ENCODE measurements at regions not wholly inside any gene's neighbourhood (a gene's known extent, or its start where the extent isn't known, plus 50 kb on each side); places are given as distances from the start of the nearest gene placed in this dataset.
A peak's percentile ranks its signal among the peaks of the same experiment; 100 is the strongest.
"Not testable (repeated sequence)": the region's sequence is repeated elsewhere in the genome, so short reads cannot be mapped to it uniquely, and the experiment has no call there.

DNA sequence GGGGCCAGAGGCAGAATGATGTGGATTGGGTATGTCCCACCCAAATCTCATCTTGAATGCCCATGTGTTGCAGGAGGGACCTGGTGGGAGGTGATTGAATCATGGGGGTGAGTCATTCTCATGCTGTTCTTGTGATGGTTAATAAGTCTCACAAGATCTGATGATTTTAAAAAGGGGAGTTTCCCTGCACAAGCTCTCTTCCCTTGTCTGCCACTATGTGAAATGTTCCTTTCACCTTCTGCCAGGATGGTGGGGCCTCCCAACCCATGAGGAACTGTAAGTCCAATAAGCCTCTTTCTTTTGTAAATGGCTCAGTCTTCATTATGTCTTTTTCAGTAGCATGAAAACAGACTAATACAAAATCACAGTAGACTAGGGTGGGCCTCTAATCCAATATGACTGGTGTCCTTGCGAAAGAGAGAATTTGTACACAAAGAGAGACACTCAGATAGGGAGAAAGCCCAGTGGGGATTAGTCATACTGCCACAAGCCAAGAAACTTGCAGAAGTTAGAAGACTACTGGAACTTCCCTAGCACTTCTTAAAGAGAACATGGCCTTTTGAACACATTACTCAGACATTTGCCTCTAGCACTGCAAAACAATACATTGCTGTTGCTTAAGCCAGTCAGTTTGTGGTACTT is 68.4 kb downstream of the ANXA1 start:
- peak; percentile 2 for DNase-seq

DNA sequence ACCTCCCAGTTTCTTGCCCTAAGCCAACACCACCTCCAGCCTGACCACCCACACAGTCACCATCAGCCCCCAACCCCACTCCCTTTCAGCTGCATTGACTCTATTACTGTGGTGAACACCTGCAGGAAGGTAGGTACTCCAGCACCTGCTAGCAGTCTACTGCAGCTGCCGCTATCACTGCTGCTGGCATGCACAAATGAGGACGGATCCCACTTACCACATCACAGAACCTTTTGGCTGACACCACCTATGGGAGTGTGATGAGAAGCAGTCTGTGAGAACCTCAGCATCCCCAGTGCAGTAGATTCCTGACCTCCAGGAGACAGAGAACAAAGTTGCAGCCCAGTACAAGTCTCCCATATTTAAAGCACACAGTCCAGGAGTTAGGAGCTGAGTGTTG is 71.9 kb downstream of the ANXA1 start:
- no peak for DNase-seq

DNA sequence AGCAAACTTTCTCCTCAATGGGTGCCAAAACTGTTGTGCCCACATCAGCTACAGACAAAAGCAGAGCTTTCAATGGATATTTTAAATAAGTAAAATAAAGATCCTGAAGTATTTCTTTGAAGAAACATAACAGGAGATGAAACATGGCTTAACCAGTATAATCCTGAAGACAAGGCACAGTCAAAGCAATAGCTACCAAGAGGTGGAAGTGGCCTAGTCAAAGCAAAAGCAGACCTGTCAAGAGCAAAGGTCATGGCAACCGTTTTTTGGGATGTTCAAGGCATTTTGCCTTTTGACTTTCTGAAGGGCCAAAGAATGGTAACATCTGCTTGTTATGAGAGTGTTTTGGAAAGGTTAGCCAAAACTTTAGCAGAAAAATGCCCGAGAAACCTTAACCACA is 77.9 kb downstream of the ANXA1 start:
- no peak for DNase-seq

DNA sequence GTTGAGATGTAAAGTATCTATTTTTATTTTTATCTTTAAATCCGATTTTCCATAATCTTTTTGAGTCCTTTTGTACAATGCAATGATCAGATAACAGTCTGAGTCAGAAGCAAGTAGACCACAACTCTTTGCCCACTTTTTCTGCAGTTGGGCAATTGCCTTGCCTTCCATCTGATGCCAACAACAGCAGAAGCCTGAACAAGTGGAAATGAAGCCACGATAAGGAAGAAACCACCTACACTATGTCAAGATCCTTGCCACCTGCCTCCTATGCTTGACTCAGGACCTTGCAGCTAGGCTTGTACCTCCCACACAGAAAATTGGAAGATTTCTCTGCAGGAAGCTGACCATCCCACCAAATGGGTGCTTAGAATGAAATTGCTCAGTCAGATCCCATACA is 78.6 kb downstream of the ANXA1 start:
- DNase-seq: no peak

DNA sequence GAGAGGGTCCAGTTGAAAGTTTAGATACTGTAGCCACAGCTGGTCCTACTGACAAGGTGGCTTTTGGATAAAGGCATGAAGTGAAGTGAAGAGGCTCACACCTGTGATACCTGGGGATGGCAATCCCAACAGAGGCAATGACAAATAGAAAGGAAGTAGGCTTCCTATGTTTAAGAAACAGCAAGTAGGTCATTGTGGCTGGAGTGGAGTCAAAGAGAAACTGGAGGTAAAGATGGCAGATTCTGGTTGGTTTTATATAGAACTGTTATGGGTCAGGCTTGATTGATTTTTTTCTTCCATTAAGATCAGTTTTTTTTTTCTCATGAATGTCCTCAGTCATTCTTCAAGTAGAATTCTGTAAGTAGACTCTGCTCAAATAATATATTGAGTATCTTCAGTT is 79.5 kb downstream of the ANXA1 start:
- DNase-seq: no peak

DNA sequence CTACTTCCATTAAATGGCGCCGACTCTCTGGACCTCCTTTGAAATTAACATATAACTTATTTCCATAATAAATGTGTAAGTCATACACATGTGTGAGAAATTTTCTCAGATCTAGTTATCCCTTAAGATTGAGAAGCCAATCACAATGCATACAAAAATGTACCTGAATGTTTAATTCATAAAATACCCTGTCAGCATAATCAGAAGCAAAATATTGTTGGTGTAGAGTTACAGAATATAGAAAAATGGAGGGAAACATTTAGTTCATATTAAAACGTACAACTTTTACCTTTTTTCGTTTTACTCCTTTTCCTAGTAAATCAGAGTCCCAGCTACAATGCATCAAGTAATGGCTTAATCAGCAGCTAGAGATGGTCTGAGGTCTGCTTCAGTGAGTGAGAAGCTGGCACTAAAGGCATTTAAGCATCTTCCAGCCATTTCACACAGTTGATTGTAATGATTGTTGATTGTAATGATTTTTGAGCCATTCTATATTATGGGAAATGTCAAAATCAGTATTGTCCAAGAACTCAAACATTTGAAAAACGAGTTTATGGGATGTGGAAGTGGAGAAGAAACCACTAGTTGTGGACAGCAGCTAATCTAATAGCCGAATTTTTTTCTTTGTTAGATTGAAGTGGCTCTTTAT is 81.8 kb downstream of the ANXA1 start:
- DNase-seq: no peak

DNA sequence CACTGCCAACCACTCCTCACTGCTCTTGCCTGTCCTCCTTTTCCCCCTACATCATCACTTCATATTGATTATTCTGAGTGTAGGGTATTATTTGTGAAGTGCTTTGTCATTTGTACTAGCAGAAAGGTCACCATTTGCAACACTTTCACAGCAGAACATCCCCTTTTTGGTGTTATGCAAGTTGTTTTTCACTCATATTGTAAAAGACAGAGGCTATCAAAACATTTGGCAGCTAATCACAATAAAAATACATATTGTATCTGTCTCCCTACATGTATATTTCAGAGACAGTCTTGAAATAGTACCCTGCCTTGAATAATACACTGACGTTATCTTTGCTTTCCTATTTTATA is 82.3 kb downstream of the ANXA1 start:
- no peak for DNase-seq

DNA sequence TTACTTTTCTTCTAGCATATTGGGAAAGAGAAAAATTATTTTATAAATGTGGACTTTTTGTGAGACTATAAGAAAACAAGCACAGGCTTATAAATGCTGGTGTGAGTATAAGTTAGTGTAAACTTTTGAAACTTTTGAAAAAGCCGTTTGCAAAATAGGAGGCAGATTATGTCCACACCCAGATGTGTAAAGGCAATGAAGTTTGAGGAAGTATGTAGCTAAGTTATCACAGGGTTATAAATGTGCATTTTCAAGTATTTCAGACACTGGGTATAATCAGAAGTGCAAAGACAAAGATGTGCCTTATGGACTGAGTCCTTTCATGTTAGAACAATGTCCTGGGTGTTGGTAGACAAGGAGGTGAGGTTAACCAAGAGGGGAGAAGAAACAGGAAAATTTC is 85.5 kb downstream of the ANXA1 start:
- no peak for DNase-seq

DNA sequence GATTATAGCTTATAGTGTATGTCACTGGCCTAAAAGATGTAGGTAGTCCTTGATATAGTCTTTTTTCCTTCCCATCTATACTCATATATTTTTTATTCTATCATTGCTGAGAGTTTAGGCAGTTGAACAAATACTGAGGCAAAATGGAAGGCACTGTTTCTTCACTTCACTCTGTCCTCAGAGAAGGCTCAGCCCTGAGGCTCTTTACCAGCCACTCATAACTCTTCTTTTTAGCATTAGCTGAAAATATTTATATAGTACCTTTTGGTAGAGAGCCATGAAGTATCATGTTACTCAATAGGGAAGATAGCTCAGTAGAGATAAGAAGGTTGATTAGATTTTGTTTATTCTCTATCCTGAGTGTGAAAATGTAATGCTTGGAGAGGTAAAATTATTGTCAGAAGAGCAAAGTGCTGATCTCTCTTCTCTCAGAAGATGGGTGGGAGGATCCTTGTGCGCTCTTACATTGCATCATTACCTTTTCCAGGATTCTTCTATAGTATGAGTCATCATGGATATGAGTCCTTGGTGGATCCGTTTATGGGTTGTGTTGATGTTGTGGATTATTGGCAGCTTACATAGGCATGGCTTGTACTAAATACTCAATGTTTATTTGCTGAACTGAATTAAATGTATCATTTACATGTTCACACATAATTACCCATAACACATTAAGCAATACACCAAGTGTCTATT is 88.1 kb downstream of the ANXA1 start:
- DNase-seq: no peak

DNA sequence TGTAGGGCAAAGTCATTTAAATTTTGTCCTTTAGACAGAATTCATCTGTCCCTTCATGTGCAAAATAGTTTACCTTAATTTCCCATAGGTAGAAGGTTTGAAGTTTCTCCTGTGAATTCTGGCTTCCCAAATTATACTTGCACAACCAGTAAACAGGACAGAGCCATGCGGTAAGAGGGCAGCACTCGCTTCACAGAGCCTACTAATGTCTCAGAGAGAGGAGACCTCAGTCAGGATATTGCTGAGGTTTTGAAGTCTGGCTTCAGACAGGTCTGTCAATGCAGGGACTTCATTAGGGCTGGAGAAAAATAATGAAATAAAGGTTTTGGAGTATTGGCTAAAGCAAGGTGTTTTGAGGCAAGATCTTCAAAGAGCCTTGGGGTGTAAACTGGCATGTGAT is 91.4 kb downstream of the ANXA1 start:
- DNase-seq: no peak

DNA sequence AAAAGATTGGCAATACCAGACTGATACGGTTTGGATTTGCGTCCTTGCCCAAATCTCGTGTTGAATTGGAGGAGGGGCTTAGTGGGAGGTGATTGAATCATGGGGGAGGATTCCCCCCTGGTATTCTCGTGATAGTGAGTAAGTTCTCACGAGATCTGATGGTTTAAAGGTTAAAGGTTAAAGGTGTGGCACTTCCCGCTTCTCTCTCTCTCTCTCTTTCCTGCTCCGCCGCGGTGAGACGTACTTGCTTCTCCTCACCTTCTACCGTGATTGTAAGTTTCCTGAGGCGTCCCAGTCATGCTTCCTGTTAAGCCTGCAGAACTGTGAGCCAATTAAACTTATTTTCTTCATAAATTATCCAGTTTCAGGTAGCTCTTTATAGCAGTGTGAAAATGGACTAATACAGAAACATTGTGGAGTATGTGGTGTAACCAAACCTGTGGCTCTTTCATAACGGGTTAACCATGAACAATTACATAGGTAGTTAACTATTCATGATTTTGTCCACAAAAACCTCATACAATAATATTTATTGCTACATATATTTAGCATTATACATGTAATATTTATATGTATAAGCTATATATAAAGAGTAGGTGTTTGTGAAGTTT is 107.5 kb downstream of the ANXA1 start:
- DNase-seq: no peak

DNA sequence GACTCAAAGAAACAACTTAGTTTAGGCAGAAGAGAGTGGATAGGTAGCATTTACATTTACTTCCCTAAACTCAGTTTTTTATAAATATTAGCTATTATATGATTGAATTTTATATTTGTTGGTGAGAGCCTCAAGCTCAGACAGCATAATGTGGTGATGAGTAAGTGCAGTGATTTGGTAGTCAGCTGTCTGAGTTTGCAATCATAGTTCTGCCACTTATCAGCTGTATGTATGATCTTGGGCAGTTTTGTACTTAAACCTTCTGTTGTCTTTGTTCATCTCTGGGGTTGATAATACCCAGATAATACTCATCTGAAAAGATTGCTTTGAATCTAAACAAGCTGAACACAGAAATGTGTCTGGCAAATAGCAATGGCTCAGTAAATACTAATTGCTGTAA is 108.8 kb downstream of the ANXA1 start:
- no peak for DNase-seq

DNA sequence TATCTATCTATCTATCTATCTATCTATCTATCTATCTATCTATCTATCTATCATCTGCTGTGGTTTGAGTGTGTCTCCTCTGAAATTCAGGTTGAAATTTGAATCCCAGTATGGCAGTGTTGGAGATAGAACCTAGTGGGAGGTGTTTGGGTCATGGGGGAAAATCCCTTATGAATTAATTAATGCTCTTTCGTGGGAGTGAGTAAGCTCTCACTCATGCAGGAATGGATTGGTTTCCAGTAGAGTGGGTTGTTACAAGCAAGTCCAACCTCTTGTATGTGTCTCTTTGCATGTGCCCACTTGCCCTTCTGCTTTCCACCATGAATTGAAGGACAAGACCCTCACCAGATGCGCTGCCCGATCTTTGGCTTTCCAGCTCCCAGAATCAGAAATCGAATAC is 113.0 kb downstream of the ANXA1 start:
- no peak for DNase-seq

DNA sequence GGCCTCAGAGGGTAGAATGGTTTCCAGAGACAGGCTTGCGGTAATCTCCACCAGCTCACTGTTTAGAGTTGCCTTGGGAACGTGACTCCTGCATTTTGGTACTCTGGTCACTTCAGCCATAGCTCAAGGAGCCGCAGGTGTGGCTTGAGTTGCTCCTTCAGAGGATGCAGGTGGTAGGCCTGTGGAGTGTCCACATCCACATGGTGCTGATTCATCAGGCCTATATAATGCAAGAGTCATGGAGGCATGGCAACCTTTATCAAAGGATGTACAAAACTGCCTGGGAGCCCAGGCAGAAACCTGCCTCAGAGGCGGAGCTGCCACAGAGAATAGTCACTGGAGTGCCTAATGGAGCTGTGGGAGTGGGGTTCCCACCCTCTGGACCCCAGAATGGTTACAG is 114.2 kb downstream of the ANXA1 start:
- no peak for DNase-seq

DNA sequence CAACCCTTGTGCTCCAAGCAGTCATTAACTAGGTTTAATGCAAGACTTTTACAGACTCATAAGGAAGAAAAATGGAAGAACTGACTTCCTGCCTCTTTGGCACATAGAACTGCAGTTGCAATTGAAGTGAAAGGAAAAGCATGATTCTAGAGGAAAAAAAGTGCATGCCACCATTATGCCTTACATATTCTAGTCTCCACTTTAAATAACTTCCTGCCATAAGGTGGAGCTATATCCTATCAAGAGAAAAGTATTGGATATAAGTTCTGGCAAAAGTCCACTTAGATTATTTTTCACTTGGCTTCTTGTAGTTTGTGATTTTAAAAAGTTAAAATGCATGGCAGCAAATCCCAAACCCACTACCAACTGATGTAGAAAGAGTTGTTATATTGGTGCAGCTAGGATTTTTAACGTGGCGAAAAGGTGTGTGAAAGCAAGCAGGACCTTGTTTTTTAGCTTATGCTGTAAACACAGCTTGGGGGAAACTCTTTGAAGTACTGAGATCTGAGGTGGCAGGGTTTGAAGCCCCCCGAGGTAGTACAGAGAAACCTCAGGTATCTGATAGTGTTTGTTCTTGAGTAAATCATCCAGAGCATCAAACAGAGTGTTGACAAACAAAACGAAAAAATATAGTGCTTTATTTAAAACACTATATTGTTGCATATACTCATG is 117.9 kb downstream of the ANXA1 start:
- DNase-seq: no peak

DNA sequence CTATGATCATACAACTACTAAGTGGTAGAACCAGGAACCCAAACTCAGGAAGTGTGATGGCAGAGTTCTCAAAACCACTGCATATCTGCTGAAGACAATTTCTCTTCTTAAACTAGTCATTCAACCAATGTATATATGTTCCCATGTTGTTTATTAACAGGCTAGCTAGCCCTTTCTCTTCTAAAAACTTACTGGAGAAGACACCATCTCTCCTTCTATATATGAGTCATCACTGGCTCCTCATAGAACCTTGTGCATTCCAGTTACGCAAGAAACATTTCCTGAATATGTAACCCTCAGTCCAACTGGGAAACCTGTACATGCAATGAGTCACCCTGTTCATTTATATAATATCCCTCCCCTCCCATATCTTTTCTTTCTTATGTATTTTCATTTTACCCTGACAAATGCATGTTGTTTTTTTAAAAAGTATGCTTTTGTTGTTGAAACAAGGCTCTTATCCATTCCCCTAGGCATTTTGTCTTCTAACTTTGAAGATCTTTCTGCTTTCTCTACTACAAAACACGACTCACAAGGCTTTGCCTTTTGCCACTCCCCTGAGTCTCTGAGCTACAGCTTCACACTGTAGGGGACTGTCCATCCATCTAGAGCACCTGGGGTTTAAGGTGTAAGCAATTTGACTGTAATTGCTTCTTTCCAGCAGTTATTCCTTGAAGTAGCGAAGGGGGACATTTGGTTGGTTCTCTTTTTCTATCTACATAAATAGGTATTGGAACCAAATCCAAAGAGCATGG is 119.5 kb downstream of the ANXA1 start:
- DNase-seq: no peak

DNA sequence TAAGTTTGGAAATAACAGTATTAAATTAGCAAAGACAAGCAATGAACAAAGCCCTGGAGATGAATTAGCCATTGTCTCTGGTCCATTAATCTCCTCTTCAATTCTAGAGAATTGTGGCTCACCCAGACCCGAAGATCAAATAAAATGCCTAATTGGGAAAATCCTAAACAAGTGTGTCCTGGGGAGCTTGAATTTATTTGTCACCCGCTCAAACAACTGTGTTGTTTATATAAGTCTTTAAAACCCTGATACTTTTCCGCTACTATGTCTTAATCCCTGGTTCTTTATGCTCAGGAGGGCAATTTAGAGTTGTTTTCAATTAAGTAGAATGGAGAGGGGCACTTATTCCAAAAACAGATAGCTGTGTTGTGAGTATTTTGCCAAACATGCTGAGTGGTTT is 128.4 kb downstream of the ANXA1 start:
- no peak for DNase-seq

DNA sequence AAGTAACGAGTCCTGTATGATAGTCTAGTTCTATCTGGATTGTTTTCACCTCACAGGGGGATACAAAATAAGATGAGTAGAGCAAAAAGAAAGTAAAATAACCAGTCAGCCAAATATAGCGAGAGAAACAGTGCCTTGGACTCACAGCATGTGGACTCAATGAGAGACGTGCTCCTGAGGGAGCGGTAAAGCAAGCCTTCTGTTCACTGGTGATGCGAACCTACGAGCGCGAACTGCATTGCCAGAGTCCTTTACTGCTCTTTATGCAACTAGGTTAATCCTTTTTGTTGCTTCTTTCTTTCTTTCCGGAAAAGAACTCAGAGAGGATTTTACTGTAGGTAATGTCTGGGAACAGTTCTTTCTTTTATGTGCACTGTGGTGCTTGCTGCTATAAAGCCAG is 132.7 kb downstream of the ANXA1 start:
- DNase-seq: no peak

DNA sequence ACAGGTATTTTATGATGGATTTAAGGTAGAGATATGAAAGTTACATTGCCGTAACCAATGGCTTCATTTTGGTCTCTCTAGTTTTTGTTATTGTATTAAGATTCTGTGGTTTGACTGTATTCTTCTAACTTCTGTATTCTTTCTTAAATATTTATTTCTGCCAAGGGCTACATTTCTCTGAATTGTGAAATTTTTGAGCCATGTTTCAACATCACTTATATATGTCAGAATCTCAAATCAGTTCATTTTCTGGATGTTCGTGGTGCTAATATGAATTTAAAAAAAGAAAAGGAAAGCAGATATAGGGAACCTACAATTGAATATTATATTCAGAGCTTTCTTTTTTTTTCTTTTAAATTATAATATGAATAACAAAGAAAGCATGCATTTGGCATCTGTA is 142.7 kb downstream of the ANXA1 start:
- DNase-seq: no peak

DNA sequence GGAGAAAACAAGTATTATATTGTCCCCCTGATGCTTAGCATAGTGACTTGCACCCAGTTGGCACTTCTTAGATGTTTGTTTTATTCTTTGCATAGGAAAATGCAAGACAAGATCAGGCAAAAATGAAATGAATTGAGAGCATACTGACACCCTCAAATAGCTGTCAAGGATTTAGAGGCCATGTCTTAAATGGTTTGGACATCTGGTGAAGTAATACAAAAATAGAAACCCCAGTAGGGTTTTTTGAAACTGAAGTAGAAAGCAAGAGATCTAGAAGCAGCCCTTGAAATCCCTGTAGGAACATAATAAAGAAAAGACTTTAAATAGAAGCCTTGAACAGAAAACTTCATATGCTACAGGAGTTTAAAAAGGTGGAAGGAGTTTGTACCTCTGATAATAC is 174.3 kb downstream of the ANXA1 start:
- no peak for DNase-seq

DNA sequence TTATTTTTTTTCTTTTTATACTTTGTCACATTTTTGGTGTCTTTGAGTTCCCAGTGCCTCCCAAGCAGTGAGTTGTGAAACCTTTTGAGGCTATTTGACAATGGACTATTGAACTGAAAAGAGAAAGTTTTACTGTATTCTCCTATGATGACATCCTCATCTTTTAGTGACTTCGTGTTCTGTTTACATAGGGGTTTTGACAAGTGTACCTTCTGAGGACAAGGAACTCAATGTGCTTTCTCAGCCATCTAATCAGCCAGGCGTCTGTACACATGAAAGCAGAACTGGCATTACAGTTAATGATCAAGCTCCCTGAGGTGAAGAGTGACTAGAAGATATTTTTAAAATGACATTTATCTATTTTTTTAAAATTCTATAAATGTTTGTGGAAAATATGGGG is 175.5 kb downstream of the ANXA1 start:
- no peak for DNase-seq

DNA sequence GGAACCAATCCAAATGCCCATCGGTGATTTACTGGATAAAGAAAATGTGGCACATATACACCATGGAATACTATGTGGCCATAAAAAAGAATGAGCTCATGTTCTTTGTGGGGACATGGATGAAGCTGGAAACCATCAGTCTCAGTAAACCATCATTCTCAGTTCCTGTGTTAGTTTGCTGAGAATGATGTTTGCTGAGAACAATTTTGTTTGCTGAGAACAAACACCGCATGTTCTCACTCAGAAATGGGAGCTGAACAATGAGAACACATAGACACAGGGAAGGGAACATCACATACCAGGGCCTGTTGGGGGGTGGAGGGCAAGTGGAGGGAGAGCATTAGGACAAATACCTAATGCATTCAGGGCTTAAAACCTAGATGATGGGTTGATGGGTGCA is 185.5 kb downstream of the ANXA1 start:
- not testable (repeated sequence) for DNase-seq

DNA sequence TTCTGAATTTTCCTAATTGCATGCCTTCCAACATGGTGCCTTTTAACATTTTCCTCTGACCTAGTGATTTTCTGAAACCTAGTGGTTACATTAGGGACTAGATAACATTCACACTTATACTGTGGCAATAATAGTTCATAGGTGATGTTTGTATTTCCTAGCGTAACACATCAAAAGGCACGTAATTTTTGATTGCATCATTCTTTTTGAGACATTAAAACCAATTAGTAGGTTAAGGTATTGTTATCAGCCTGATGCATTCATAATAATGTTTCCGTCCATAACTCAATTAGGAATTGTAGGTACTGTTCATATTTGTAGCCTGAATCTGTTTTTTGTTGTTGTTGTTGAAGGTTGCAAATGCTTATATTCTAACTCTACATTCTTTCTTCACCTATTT is 192.4 kb downstream of the ANXA1 start:
- DNase-seq: no peak

Measured in CD4-positive, alpha-beta T cell treated with Interleukin-21 for 1 hour (primary cell).